ENCODE measurements at regions not wholly inside any gene's neighbourhood (a gene's known extent, or its start where the extent isn't known, plus 50 kb on each side); places are given as distances from the start of the nearest gene placed in this dataset.

GRCh38 chr15:98221577-98221976 lies 261.1 kb downstream of the ARRDC4 start:
- TF ChIP-seq CTCF (conservative IDR thresholded peaks at IDR 0.05; ENCODE audit: low read length) (no peak), EZH2phosphoT487 (IDR thresholded peaks at IDR 0.05; ENCODE audit: borderline replicate concordance, low read depth, low read length) (no peak)
